ENCODE measurements at regions not wholly inside any gene's neighbourhood (a gene's known extent, or its start where the extent isn't known, plus 50 kb on each side); places are given as distances from the start of the nearest gene placed in this dataset.

- peak overlapping the region; percentile 93 for H3K27ac Mint-ChIP-seq
- peak overlapping the region; percentile 27 for H3K4me3 Mint-ChIP-seq (ENCODE audit: low read depth)
- no peak for DNase-seq (ENCODE audit: low spot score, unreplicated experiment)
- peaks cover 5% of the 10 kb centered on the region for H3K9me3 Mint-ChIP-seq (ENCODE audit: low read depth)
- H3K27me3 Mint-ChIP-seq = no peaks in the 10 kb centered on the region
- H3K4me1 Mint-ChIP-seq (ENCODE audit: low read depth) = peaks cover 24% of the 10 kb centered on the region
- peaks cover 3% of the 10 kb centered on the region for H3K36me3 Mint-ChIP-seq (ENCODE audit: insufficient read depth)
- TF ChIP-seq CTCF (IDR thresholded peaks at IDR 0.05; ENCODE audit: unreplicated experiment) = no peak
These were observed 85.8 kb upstream of the TMPRSS2 start for GRCh38 chr21:41593760-41594138.

GRCh38 chr21:41593051-41593759 is 85.2 kb upstream of the TMPRSS2 start:
- Mint-ChIP-seq H3K4me1 (ENCODE audit: low read depth) (peaks cover 24% of the 10 kb centered on the region), H3K27me3 (no peaks in the 10 kb centered on the region), H3K36me3 (ENCODE audit: insufficient read depth) (peaks cover 4% of the 10 kb centered on the region), H3K4me3 (ENCODE audit: low read depth) (peak overlapping the region; percentile 7), H3K9me3 (ENCODE audit: low read depth) (peaks cover 10% of the 10 kb centered on the region), H3K27ac (peak overlapping the region; percentile 93)
- DNase-seq (ENCODE audit: low spot score, unreplicated experiment) = no peak
- TF ChIP-seq CTCF (IDR thresholded peaks at IDR 0.05; ENCODE audit: unreplicated experiment) = no peak

- TF ChIP-seq CTCF (IDR thresholded peaks at IDR 0.05; ENCODE audit: unreplicated experiment) = no peak
- Mint-ChIP-seq H3K27me3 (no peaks in the 10 kb centered on the region), H3K27ac (no peak overlapping the region), H3K9me3 (ENCODE audit: low read depth) (peaks cover 12% of the 10 kb centered on the region), H3K36me3 (ENCODE audit: insufficient read depth) (peaks cover 4% of the 10 kb centered on the region), H3K4me3 (ENCODE audit: low read depth) (no peak overlapping the region), H3K4me1 (ENCODE audit: low read depth) (peaks cover 16% of the 10 kb centered on the region)
- no peak for DNase-seq (ENCODE audit: low spot score, unreplicated experiment)
These were observed 81.7 kb upstream of the TMPRSS2 start for GRCh38 chr21:41589620-41590175.

- TF ChIP-seq CTCF (IDR thresholded peaks at IDR 0.05; ENCODE audit: unreplicated experiment) = no peak
- Mint-ChIP-seq H3K27ac (no peak overlapping the region), H3K27me3 (no peaks in the 10 kb centered on the region), H3K9me3 (ENCODE audit: low read depth) (peaks cover 12% of the 10 kb centered on the region), H3K4me1 (ENCODE audit: low read depth) (peaks cover 10% of the 10 kb centered on the region), H3K36me3 (ENCODE audit: insufficient read depth) (peaks cover 4% of the 10 kb centered on the region), H3K4me3 (ENCODE audit: low read depth) (no peak overlapping the region)
- DNase-seq (ENCODE audit: low spot score, unreplicated experiment) = no peak
These were observed 81.2 kb upstream of the TMPRSS2 start for GRCh38 chr21:41589131-41589530.

GRCh38 chr21:41585199-41585994 is 77.4 kb upstream of the TMPRSS2 start:
- Mint-ChIP-seq H3K36me3 (ENCODE audit: insufficient read depth) (peaks cover 4% of the 10 kb centered on the region), H3K4me1 (ENCODE audit: low read depth) (peaks cover 6% of the 10 kb centered on the region), H3K4me3 (ENCODE audit: low read depth) (no peak overlapping the region), H3K27ac (no peak overlapping the region), H3K9me3 (ENCODE audit: low read depth) (peaks cover 12% of the 10 kb centered on the region), H3K27me3 (no peaks in the 10 kb centered on the region)
- no peak for DNase-seq (ENCODE audit: low spot score, unreplicated experiment)
- no peak for TF ChIP-seq CTCF (IDR thresholded peaks at IDR 0.05; ENCODE audit: unreplicated experiment)
